ENCODE measurements at regions not wholly inside any gene's neighbourhood (a gene's known extent, or its start where the extent isn't known, plus 50 kb on each side); places are given as distances from the start of the nearest gene placed in this dataset.

DNA sequence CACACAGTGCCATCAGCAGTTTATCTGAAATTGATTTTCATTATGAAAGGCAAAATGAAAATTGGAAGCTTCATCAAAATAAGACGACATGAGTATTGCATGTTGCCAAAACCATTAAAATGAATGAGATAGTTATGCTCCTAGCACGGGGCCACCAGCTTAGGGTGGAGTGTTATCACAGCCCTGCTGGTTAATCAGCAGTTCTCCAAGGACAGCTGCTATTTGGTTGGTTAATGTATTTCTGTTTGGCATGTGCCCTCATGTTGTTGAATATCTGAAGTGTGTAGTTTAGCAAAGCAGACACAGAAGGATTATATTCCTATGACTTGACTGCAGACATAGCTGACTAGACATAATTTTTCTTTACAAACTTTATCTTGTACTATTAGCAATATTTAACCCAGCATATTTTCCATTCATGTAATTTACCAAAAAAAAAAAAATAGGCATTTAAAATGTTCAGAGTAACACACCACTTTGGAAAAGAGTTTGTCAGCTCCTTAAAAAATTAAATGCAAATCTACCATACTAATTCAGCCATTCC lies 98.6 kb upstream of the PIK3R1 start:
- no peak overlapping the region for H3K4me2 ChIP-seq (replicated peaks; ENCODE audit: low read depth, low read length, poor library complexity, severe bottlenecking)
- intact Hi-C loops (cut with micrococcal nuclease): no loop called here
- no peak overlapping the region for H2AFZ ChIP-seq (ENCODE audit: insufficient read depth, low read depth, low read length, poor library complexity, severe bottlenecking)
- H3K27ac Mint-ChIP-seq: no peak overlapping the region
- DNase-seq (no peak), ATAC-seq (ENCODE audit: low read depth) (no peak)
- H3K4me1 Mint-ChIP-seq: no peaks in the 10 kb centered on the region
- H3K79me2 ChIP-seq (ENCODE audit: control insufficient read depth, insufficient read depth, low read length): no peaks in the 10 kb centered on the region
- peaks cover 3% of the 10 kb centered on the region for H3K27me3 Mint-ChIP-seq
- no peaks in the 10 kb centered on the region for H3K9me3 Mint-ChIP-seq (ENCODE audit: insufficient read depth)
- CTCF ChIA-PET: no interaction called here
- H3K36me3 ChIP-seq (replicated peaks in 1 of 2; ENCODE audit: control extremely low read depth in 1 of 2, control insufficient read depth in 1 of 2, extremely low read depth in 1 of 2, insufficient read depth in 2 of 2, low read length in 1 of 2): no peaks in the 10 kb centered on the region
- H3K4me3 Mint-ChIP-seq: no peak overlapping the region
- no peaks in the 10 kb centered on the region for H4K20me1 ChIP-seq (ENCODE audit: control insufficient read depth, insufficient read depth, low read length, poor library complexity, severe bottlenecking)
- H3K9ac ChIP-seq (ENCODE audit: low read length): no peak overlapping the region
- H3K4me3 ChIP-seq (ENCODE audit: control extremely low read depth in 1 of 5, extremely low read depth in 1 of 5, insufficient read depth in 1 of 5, low read depth in 2 of 5, low read length in 4 of 5): no peak overlapping the region
- H3K9me3 ChIP-seq (ENCODE audit: control extremely low read depth in 1 of 3, control insufficient read depth in 2 of 3, insufficient read depth in 1 of 3, low read length in 2 of 3): no peaks in the 10 kb centered on the region
- no peak overlapping the region for H3K27ac ChIP-seq (ENCODE audit: low read length in 2 of 2)
- POLR2A ChIA-PET: no interaction called here
- 100% methylated on average over 2 of the region's 2 CpGs for WGBS (ENCODE audit: insufficient coverage)
- H3K27me3 ChIP-seq (replicated peaks in 1 of 4; ENCODE audit: control extremely low read depth in 1 of 4, control insufficient read depth in 3 of 4, insufficient read depth in 4 of 4, low read length in 3 of 4): peaks cover 0 to under 1% (median 0%) of the 10 kb centered on the region in 4 experiments
- no peaks in the 10 kb centered on the region for H3K4me1 ChIP-seq (ENCODE audit: control insufficient read depth in 2 of 2, insufficient read depth in 2 of 2, low read length in 2 of 2)
- TF ChIP-seq, protein P1, sequence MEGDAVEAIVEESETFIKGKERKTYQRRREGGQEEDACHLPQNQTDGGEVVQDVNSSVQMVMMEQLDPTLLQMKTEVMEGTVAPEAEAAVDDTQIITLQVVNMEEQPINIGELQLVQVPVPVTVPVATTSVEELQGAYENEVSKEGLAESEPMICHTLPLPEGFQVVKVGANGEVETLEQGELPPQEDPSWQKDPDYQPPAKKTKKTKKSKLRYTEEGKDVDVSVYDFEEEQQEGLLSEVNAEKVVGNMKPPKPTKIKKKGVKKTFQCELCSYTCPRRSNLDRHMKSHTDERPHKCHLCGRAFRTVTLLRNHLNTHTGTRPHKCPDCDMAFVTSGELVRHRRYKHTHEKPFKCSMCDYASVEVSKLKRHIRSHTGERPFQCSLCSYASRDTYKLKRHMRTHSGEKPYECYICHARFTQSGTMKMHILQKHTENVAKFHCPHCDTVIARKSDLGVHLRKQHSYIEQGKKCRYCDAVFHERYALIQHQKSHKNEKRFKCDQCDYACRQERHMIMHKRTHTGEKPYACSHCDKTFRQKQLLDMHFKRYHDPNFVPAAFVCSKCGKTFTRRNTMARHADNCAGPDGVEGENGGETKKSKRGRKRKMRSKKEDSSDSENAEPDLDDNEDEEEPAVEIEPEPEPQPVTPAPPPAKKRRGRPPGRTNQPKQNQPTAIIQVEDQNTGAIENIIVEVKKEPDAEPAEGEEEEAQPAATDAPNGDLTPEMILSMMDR (IDR thresholded peaks at IDR 0.05): no peak
- TF ChIP-seq EZH2 (IDR thresholded peaks at IDR 0.05; ENCODE audit: borderline replicate concordance, insufficient read depth, low read depth, low read length, poor library complexity, severe bottlenecking): no peak

DNA sequence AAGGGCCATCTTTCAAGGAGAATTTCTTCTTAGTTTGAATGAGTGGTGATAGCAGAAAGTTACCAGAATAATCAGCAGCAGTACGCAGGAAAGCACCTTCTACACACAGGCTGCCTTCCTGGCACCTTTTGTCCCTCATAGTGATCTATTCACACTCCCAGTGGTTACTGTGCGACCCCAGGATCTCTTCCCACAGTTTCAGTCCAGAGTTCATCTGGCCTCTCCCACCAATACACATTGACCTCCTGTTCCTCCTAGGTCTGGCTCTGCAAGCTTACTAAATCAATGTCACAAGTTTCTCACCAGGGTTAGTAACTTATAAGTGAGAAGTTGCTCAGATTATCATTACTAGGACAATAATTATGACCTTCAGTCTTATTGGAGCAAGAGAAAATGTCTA lies 99.1 kb upstream of the PIK3R1 start:
- no peak overlapping the region for H3K4me2 ChIP-seq (replicated peaks; ENCODE audit: low read depth, low read length, poor library complexity, severe bottlenecking)
- no peak overlapping the region for H3K9ac ChIP-seq (ENCODE audit: low read length)
- H3K27me3 Mint-ChIP-seq: peaks cover 3% of the 10 kb centered on the region
- H3K79me2 ChIP-seq (ENCODE audit: control insufficient read depth, insufficient read depth, low read length): no peaks in the 10 kb centered on the region
- no peak for DNase-seq
- H4K20me1 ChIP-seq (ENCODE audit: control insufficient read depth, insufficient read depth, low read length, poor library complexity, severe bottlenecking): no peaks in the 10 kb centered on the region
- no peaks in the 10 kb centered on the region for H3K4me1 ChIP-seq (ENCODE audit: control insufficient read depth in 2 of 2, insufficient read depth in 2 of 2, low read length in 2 of 2)
- no peaks in the 10 kb centered on the region for H3K4me1 Mint-ChIP-seq
- ATAC-seq (ENCODE audit: low read depth): no peak
- no peaks in the 10 kb centered on the region for H3K36me3 ChIP-seq (replicated peaks in 1 of 2; ENCODE audit: control extremely low read depth in 1 of 2, control insufficient read depth in 1 of 2, extremely low read depth in 1 of 2, insufficient read depth in 2 of 2, low read length in 1 of 2)
- H3K4me3 Mint-ChIP-seq: no peak overlapping the region
- no peak overlapping the region for H3K27ac ChIP-seq (ENCODE audit: low read length in 2 of 2)
- H3K27ac Mint-ChIP-seq: no peak overlapping the region
- intact Hi-C loops (cut with micrococcal nuclease): no loop called here
- ChIA-PET CTCF (no interaction called here), POLR2A (no interaction called here)
- H3K9me3 Mint-ChIP-seq (ENCODE audit: insufficient read depth): no peaks in the 10 kb centered on the region
- no peaks in the 10 kb centered on the region for H3K27me3 ChIP-seq (replicated peaks in 1 of 4; ENCODE audit: control extremely low read depth in 1 of 4, control insufficient read depth in 3 of 4, insufficient read depth in 4 of 4, low read length in 3 of 4)
- WGBS (ENCODE audit: insufficient coverage): 54% methylated on average over 2 of the region's 2 CpGs
- H2AFZ ChIP-seq (ENCODE audit: insufficient read depth, low read depth, low read length, poor library complexity, severe bottlenecking): no peak overlapping the region
- H3K4me3 ChIP-seq (ENCODE audit: control extremely low read depth in 1 of 5, extremely low read depth in 1 of 5, insufficient read depth in 1 of 5, low read depth in 2 of 5, low read length in 4 of 5): no peak overlapping the region
- H3K9me3 ChIP-seq (ENCODE audit: control extremely low read depth in 1 of 3, control insufficient read depth in 2 of 3, insufficient read depth in 1 of 3, low read length in 2 of 3): no peaks in the 10 kb centered on the region
- TF ChIP-seq, protein P1 (IDR thresholded peaks at IDR 0.05): no peak
- TF ChIP-seq EZH2 (IDR thresholded peaks at IDR 0.05; ENCODE audit: borderline replicate concordance, insufficient read depth, low read depth, low read length, poor library complexity, severe bottlenecking): no peak

Measured in B cell (primary cell).